Loucy (cell line): ENCODE measurements at regions not wholly inside any gene's neighbourhood (a gene's known extent, or its start where the extent isn't known, plus 50 kb on each side); places are given as distances from the start of the nearest gene placed in this dataset.
A peak's percentile ranks its signal among the peaks of the same experiment; 100 is the strongest.

Source experiments
- H2AFZ ChIP-seq: fragments of 200-600 bp; sonication (generic); 2 replicates; pipeline ENCODE4 v1.6.0; 2016; ENCODE audit warnings: antibody characterized with exemption, mild to moderate bottlenecking, low read length, moderate library complexity
- H3F3A ChIP-seq: fragments of 200-600 bp; 2 replicates; pipeline ENCODE4 v1.6.0; 2016; ENCODE audit warnings: antibody characterized with exemption, low read depth, mild to moderate bottlenecking
- H3K27me3 ChIP-seq: fragments of 200-600 bp; sonication (generic); 2 replicates; pipeline ENCODE4 v1.6.1; 2014; ENCODE audit warnings: low read length, mild to moderate bottlenecking; ENCODE audit not compliant: insufficient read depth, poor library complexity, severe bottlenecking
- H3K36me3 ChIP-seq: fragments of 200-600 bp; sonication (generic); 2 replicates; pipeline ENCODE4 v1.6.1; 2016; ENCODE audit warnings: low read length; ENCODE audit not compliant: insufficient read depth
- H3K4me1 ChIP-seq: fragments of 200-600 bp; sonication (generic); 2 replicates; pipeline ENCODE4 v1.5.1; 2014; ENCODE audit warnings: low read length, mild to moderate bottlenecking; ENCODE audit not compliant: insufficient read depth, poor library complexity, severe bottlenecking
- H3K4me2 ChIP-seq: fragments of 200-600 bp; sonication (generic); 2 replicates; pipeline ENCODE4 v1.6.0; 2014; ENCODE audit warnings: antibody characterized with exemption, low read length, low read depth, mild to moderate bottlenecking; ENCODE audit not compliant: poor library complexity, severe bottlenecking
- H3K4me3 ChIP-seq: fragments of 200-600 bp; sonication (generic); 2 replicates; pipeline ENCODE4 v1.5.1; 2014; ENCODE audit warnings: low read length, mild to moderate bottlenecking, mixed read lengths; ENCODE audit not compliant: poor library complexity, severe bottlenecking
- H3K79me2 ChIP-seq: fragments of 200-600 bp; sonication (generic); 2 replicates; pipeline ENCODE4 v1.6.1; 2014; ENCODE audit warnings: low read length; ENCODE audit not compliant: insufficient read depth
- H3K9ac ChIP-seq: fragments of 200-600 bp; sonication (generic); 2 replicates; pipeline ENCODE4 v1.6.0; 2014; ENCODE audit warnings: mild to moderate bottlenecking, low read depth, low read length, moderate library complexity; ENCODE audit not compliant: poor library complexity, severe bottlenecking
- H3K9me2 ChIP-seq: fragments of 200-600 bp; sonication (generic); replicated peaks from 2 replicates; pipeline ENCODE4 v1.6.1; 2016; ENCODE audit warnings: low read depth, low read length, mixed read lengths
- H3K9me3 ChIP-seq: fragments of 200-600 bp; sonication (generic); 2 replicates; pipeline ENCODE4 v1.6.1; 2014; ENCODE audit warnings: mild to moderate bottlenecking, antibody characterized with exemption, low read length, low read depth; ENCODE audit not compliant: insufficient read depth
- H4K20me1 ChIP-seq: fragments of 200-600 bp; sonication (generic); 2 replicates; pipeline ENCODE4 v1.6.0; 2014; ENCODE audit warnings: antibody characterized with exemption, low read length, mild to moderate bottlenecking; ENCODE audit not compliant: insufficient read depth, poor library complexity, severe bottlenecking
- CTCF ChIP-seq: fragments of 200-600 bp; sonication (generic); conservative IDR thresholded peaks from 2 replicates; pipeline ENCODE4 v1.5.1; 2014; ENCODE audit warnings: mild to moderate bottlenecking, antibody characterized with exemption, low read length
- EZH2phosphoT487 ChIP-seq: fragments of 200-600 bp; IDR thresholded peaks from 2 replicates; pipeline ENCODE4 v1.6.1; 2018; ENCODE audit warnings: antibody characterized with exemption, mild to moderate bottlenecking, moderate library complexity, borderline replicate concordance

GRCh38 chr10:11401264-11402235 is 209.9 kb downstream of the USP6NL start:
- peak overlapping the region; percentile 59 for H3K9ac ChIP-seq
- H3K79me2 ChIP-seq, result no peaks in the 10 kb centered on the region
- H3F3A ChIP-seq, result no peaks in the 10 kb centered on the region; the same call in 1 of the 2 replicates
- H3K27me3 ChIP-seq, result no peaks in the 10 kb centered on the region
- H3K4me2 ChIP-seq, result peak overlapping the region; percentile 69
- H3K9me3 ChIP-seq, result peaks cover 10% of the 10 kb centered on the region; the same call in 1 of the 2 replicates
- H3K4me3 ChIP-seq, result peak overlapping the region; percentile 63
- TF ChIP-seq CTCF (no peak), EZH2phosphoT487 (no peak)
- peaks cover 46% of the 10 kb centered on the region for H3K4me1 ChIP-seq
- no peaks in the 10 kb centered on the region for H4K20me1 ChIP-seq
- peak overlapping the region; percentile 10 for H2AFZ ChIP-seq
- no peaks in the 10 kb centered on the region for H3K36me3 ChIP-seq
- no peaks in the 10 kb centered on the region for H3K9me2 ChIP-seq

GRCh38 chr10:11397980-11398580 is 213.4 kb downstream of the USP6NL start:
- TF ChIP-seq CTCF (no peak), EZH2phosphoT487 (no peak)
- H3K4me2 ChIP-seq, result no peak overlapping the region
- no peaks in the 10 kb centered on the region for H3K9me3 ChIP-seq
- H3K4me3 ChIP-seq, result no peak overlapping the region
- H3K9me2 ChIP-seq, result no peaks in the 10 kb centered on the region
- H3F3A ChIP-seq, result no peaks in the 10 kb centered on the region
- H3K9ac ChIP-seq, result no peak overlapping the region
- H3K27me3 ChIP-seq, result no peaks in the 10 kb centered on the region
- peaks cover 36% of the 10 kb centered on the region for H3K4me1 ChIP-seq
- H3K36me3 ChIP-seq, result no peaks in the 10 kb centered on the region
- no peaks in the 10 kb centered on the region for H3K79me2 ChIP-seq
- H2AFZ ChIP-seq, result no peak overlapping the region
- H4K20me1 ChIP-seq, result no peaks in the 10 kb centered on the region

- Histone ChIP-seq H4K20me1 (no peaks in the 10 kb centered on the region), H3K9me3 (no peaks in the 10 kb centered on the region), H3K4me2 (no peak overlapping the region), H3F3A (no peaks in the 10 kb centered on the region), H3K4me1 (peaks cover 28% of the 10 kb centered on the region), H3K9ac (no peak overlapping the region), H2AFZ (no peak overlapping the region), H3K79me2 (no peaks in the 10 kb centered on the region), H3K36me3 (no peaks in the 10 kb centered on the region), H3K9me2 (no peaks in the 10 kb centered on the region), H3K27me3 (no peaks in the 10 kb centered on the region), H3K4me3 (no peak overlapping the region)
- TF ChIP-seq CTCF, result no peak
- no peak for TF ChIP-seq EZH2phosphoT487
Measured at GRCh38 chr10:11397077-11397965, 214.1 kb downstream of the USP6NL start.
